ENCODE measurements at regions not wholly inside any gene's neighbourhood (a gene's known extent, or its start where the extent isn't known, plus 50 kb on each side); places are given as distances from the start of the nearest gene placed in this dataset.

GRCh38 chr16:17915791-17916190 lies 420.7 kb downstream of the NPIPA8 start:
- no peaks in the 10 kb centered on the region for H3K36me3 ChIP-seq (replicated peaks in 1 of 2; ENCODE audit: control insufficient read depth in 1 of 2, insufficient read depth in 2 of 2, low read length in 2 of 2)
- peaks cover 29% of the 10 kb centered on the region for H3K9me3 ChIP-seq (ENCODE audit: low read length)
- H4K20me1 ChIP-seq (ENCODE audit: insufficient read depth, low read length): no peaks in the 10 kb centered on the region
- no peak overlapping the region for H3K9ac ChIP-seq (ENCODE audit: insufficient read depth, low read depth, low read length)
- no peak overlapping the region for H2AFZ ChIP-seq (ENCODE audit: low read length)
- no peaks in the 10 kb centered on the region for H3K79me2 ChIP-seq (ENCODE audit: insufficient read depth, low read length)
- no peaks in the 10 kb centered on the region for H3K27me3 ChIP-seq (ENCODE audit: control insufficient read depth in 1 of 2, insufficient read depth in 2 of 2, low read length in 2 of 2)
- no peak for ATAC-seq
- TF ChIP-seq CC2D1A (CRISPR knock-in tag; IDR thresholded peaks at IDR 0.05): no peak
- TF ChIP-seq ZSCAN12 (CRISPR knock-in tag; IDR thresholded peaks at IDR 0.05): no peak
- no peak for TF ChIP-seq ZMAT5 (CRISPR knock-in tag; IDR thresholded peaks at IDR 0.05; ENCODE audit: borderline replicate concordance, low read depth)
- no peak for TF ChIP-seq YEATS2 (CRISPR knock-in tag; IDR thresholded peaks at IDR 0.05; ENCODE audit: borderline replicate concordance)
- TF ChIP-seq MAZ (IDR thresholded peaks at IDR 0.05; ENCODE audit: borderline replicate concordance, low read depth, low read length): no peak
- no peak for TF ChIP-seq MAZ (CRISPR knock-in tag; IDR thresholded peaks at IDR 0.05; ENCODE audit: low read depth)
- TF ChIP-seq ZNF639 (CRISPR knock-in tag; conservative IDR thresholded peaks at IDR 0.05): no peak
- TF ChIP-seq MTF1 (CRISPR knock-in tag; IDR thresholded peaks at IDR 0.05): no peak
- no peak for TF ChIP-seq ZNF879 (CRISPR knock-in tag; IDR thresholded peaks at IDR 0.05)
- in situ Hi-C loops (cut with HindIII; ENCODE audit: extremely low pct_ligation_motif_present, low pct_unique_long_range_greater_than_20kb) (no loop called here), intact Hi-C loops (cut with micrococcal nuclease; ENCODE audit: unreplicated experiment) (no loop called here)
- no peak overlapping the region for H3K4me2 ChIP-seq (ENCODE audit: low read depth, low read length)
- ChIA-PET CTCF (ENCODE audit: low intra/inter-chr PET ratio, low total read pairs) (no interaction called here), POLR2A (interaction anchor here (0.6 kb wide), 1 partner anchor 1082 kb away, joined by 3 read pairs; no protein-coding TSS in a partner anchor)
- FAIRE-seq: no peak
- WGBS (ENCODE audit: low lambda C conversion rate): 0% methylated on average over 5 of the region's 5 CpGs
- no peak overlapping the region for H3K4me3 ChIP-seq (replicated peaks in 1 of 3; ENCODE audit: insufficient read depth in 1 of 3, low read depth in 2 of 3, low read length in 3 of 3)
- H3K4me1 ChIP-seq (ENCODE audit: insufficient read depth, low read length): no peaks in the 10 kb centered on the region
- no TSS peak for BruUV-seq (replicated peaks)
- DNase-seq (ENCODE audit: low spot score): no peak
- H3K27ac ChIP-seq (ENCODE audit: extremely low read length, insufficient read depth, low read length): no peak overlapping the region

Measured in HepG2 (cell line).